ENCODE measurements at regions not wholly inside any gene's neighbourhood (a gene's known extent, or its start where the extent isn't known, plus 50 kb on each side); places are given as distances from the start of the nearest gene placed in this dataset.

- no peaks in the 10 kb centered on the region for H3K4me1 ChIP-seq (ENCODE audit: insufficient read depth, low read length)
- intact Hi-C loops (cut with DNase I, micrococcal nuclease) = no loop called here
- H3K9me3 Mint-ChIP-seq = peaks cover 5% of the 10 kb centered on the region
- H3K27ac ChIP-seq (ENCODE audit: low read depth in 1 of 2, low read length in 2 of 2) = no peak overlapping the region
- H3K36me3 Mint-ChIP-seq (ENCODE audit: low read depth) = no peaks in the 10 kb centered on the region
- no peaks in the 10 kb centered on the region for H3K4me1 Mint-ChIP-seq (ENCODE audit: low read depth)
- ATAC-seq (ENCODE audit: poor library complexity) (no peak), DNase-seq (no peak)
- H3K4me3 Mint-ChIP-seq = no peak overlapping the region
- H3K27me3 Mint-ChIP-seq = peaks cover 17% of the 10 kb centered on the region
- no peak for TF ChIP-seq CTCF (IDR thresholded peaks at IDR 0.05)
- H3K9me3 ChIP-seq (ENCODE audit: control insufficient read depth in 1 of 2, insufficient read depth in 1 of 2, low read length in 2 of 2) = peaks cover 0 to 6% of the 10 kb centered on the region in 2 experiments
- CTCF ChIA-PET = no interaction called here
- H3K4me3 ChIP-seq (ENCODE audit: low read length) = no peak overlapping the region
- POLR2A ChIA-PET = no interaction called here
- H3K27ac Mint-ChIP-seq = no peak overlapping the region
- peaks cover 0 to 12% of the 10 kb centered on the region in 2 experiments for H3K27me3 ChIP-seq (ENCODE audit: control insufficient read depth in 1 of 2, insufficient read depth in 2 of 2, low read length in 2 of 2)
- H3K36me3 ChIP-seq (ENCODE audit: insufficient read depth, low read length) = no peaks in the 10 kb centered on the region
These were observed 137.3 kb upstream of the FRMD4A start for GRCh38 chr10:14468023-14468441.

DNA sequence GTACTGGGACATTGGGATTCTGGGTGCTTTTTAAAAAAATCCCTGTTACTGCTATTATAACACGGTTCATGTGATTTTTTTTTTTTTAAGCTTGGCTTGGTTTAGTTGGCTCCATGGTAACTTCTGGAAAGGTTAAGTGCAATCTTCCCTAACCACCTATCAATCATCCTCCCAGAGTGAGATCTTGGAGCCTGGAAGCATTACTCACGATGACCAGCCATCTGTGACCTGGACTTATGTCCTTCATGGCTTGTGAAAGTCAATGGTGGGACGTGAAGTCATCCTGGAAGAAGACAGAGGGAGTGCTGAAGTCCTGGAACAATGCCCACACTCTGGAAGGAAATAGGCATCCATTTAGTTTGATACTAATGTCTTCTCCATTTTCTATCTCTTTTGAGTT lies 135.5 kb upstream of the FRMD4A start:
- POLR2A ChIA-PET = no interaction called here
- H3K9me3 Mint-ChIP-seq = peaks cover 10% of the 10 kb centered on the region
- TF ChIP-seq CTCF (IDR thresholded peaks at IDR 0.05) = no peak
- DNase-seq = no peak
- intact Hi-C loops (cut with DNase I, micrococcal nuclease) = loop anchor here in 1 of 2 experiments (2.0 kb wide), 1 partner anchor 21 kb away; no protein-coding TSS in a partner anchor
- Histone ChIP-seq H3K4me3 (ENCODE audit: low read length) (no peak overlapping the region), H3K4me1 (ENCODE audit: insufficient read depth, low read length) (no peaks in the 10 kb centered on the region), H3K27me3 (ENCODE audit: control insufficient read depth in 1 of 2, insufficient read depth in 2 of 2, low read length in 2 of 2) (peaks cover 0 to 9% of the 10 kb centered on the region in 2 experiments), H3K36me3 (ENCODE audit: insufficient read depth, low read length) (no peaks in the 10 kb centered on the region), H3K27ac (ENCODE audit: low read depth in 1 of 2, low read length in 2 of 2) (no peak overlapping the region), H3K9me3 (ENCODE audit: control insufficient read depth in 1 of 2, insufficient read depth in 1 of 2, low read length in 2 of 2) (peaks cover 0 to 6% of the 10 kb centered on the region in 2 experiments)
- ATAC-seq (ENCODE audit: poor library complexity) = no peak
- no peak overlapping the region for H3K27ac Mint-ChIP-seq
- H3K27me3 Mint-ChIP-seq = peaks cover 18% of the 10 kb centered on the region
- H3K4me1 Mint-ChIP-seq (ENCODE audit: low read depth) = no peaks in the 10 kb centered on the region
- H3K4me3 Mint-ChIP-seq = no peak overlapping the region
- H3K36me3 Mint-ChIP-seq (ENCODE audit: low read depth) = no peaks in the 10 kb centered on the region
- CTCF ChIA-PET = no interaction called here

GRCh38 chr10:14460447-14460846 lies 129.7 kb upstream of the FRMD4A start:
- DNase-seq (no peak), ATAC-seq (ENCODE audit: poor library complexity) (no peak)
- no peak for TF ChIP-seq CTCF (IDR thresholded peaks at IDR 0.05)
- H3K36me3 ChIP-seq (ENCODE audit: insufficient read depth, low read length) = no peaks in the 10 kb centered on the region
- Mint-ChIP-seq H3K27me3 (peaks cover 17% of the 10 kb centered on the region), H3K9me3 (peaks cover 10% of the 10 kb centered on the region), H3K36me3 (ENCODE audit: low read depth) (no peaks in the 10 kb centered on the region), H3K4me1 (ENCODE audit: low read depth) (no peaks in the 10 kb centered on the region), H3K27ac (no peak overlapping the region), H3K4me3 (no peak overlapping the region)
- H3K4me3 ChIP-seq (ENCODE audit: low read length) = no peak overlapping the region
- CTCF ChIA-PET = no interaction called here
- POLR2A ChIA-PET = no interaction called here
- no peaks in the 10 kb centered on the region for H3K27me3 ChIP-seq (ENCODE audit: control insufficient read depth in 1 of 2, insufficient read depth in 2 of 2, low read length in 2 of 2)
- no peaks in the 10 kb centered on the region for H3K4me1 ChIP-seq (ENCODE audit: insufficient read depth, low read length)
- H3K9me3 ChIP-seq (ENCODE audit: control insufficient read depth in 1 of 2, insufficient read depth in 1 of 2, low read length in 2 of 2) = peaks cover 0 to 6% of the 10 kb centered on the region in 2 experiments
- no peak overlapping the region for H3K27ac ChIP-seq (ENCODE audit: low read depth in 1 of 2, low read length in 2 of 2)
- intact Hi-C loops (cut with DNase I, micrococcal nuclease) = no loop called here

All from CD4-positive, alpha-beta T cell (primary cell).